ENCODE measurements at regions not wholly inside any gene's neighbourhood (a gene's known extent, or its start where the extent isn't known, plus 50 kb on each side); places are given as distances from the start of the nearest gene placed in this dataset.
A peak's percentile ranks its signal among the peaks of the same experiment; 100 is the strongest.

GRCh38 chrX:39808471-39808917, 289.3 kb downstream of the BCOR start:
- Histone ChIP-seq H3K4me2 (ENCODE audit: insufficient read depth, insufficient read length, low read length) (no peak overlapping the region), H2AK5ac (ENCODE audit: insufficient read length, low read length) (no peak overlapping the region), H2BK12ac (ENCODE audit: insufficient read length, low read depth, low read length) (no peak overlapping the region), H3K9ac (ENCODE audit: extremely low read depth, insufficient read length, low read length) (no peak overlapping the region), H3K23ac (ENCODE audit: insufficient read length, low read depth, low read length) (no peak overlapping the region), H3K79me1 (ENCODE audit: insufficient read depth, low read depth, low read length, poor library complexity, severe bottlenecking) (no peaks in the 10 kb centered on the region), H2BK15ac (ENCODE audit: low read depth, low read length) (no peak overlapping the region), H3K18ac (ENCODE audit: insufficient read length, low read depth, low read length) (peak overlapping the region; percentile 37), H4K8ac (replicated peaks; ENCODE audit: insufficient read length, low read depth, low read length) (no peak overlapping the region), H3K4ac (ENCODE audit: low read depth, low read length) (no peak overlapping the region; the same call in 1 of the 2 replicates), H4K91ac (ENCODE audit: insufficient read length, low read depth, low read length) (no peak overlapping the region), H3T11ph (ENCODE audit: low read length) (no peak overlapping the region), H4K20me1 (ENCODE audit: control insufficient read depth, insufficient read depth, insufficient read length) (no peaks in the 10 kb centered on the region), H3K27ac (ENCODE audit: insufficient read length, low read depth, low read length) (no peak overlapping the region), H2AFZ (ENCODE audit: low read length) (no peak overlapping the region), H3K79me2 (ENCODE audit: insufficient read depth, low read length) (no peaks in the 10 kb centered on the region), H4K5ac (ENCODE audit: insufficient read length, low read depth, low read length) (no peak overlapping the region), H3K23me2 (ENCODE audit: insufficient read length, low read depth, low read length, poor library complexity, severe bottlenecking) (no peaks in the 10 kb centered on the region), H3K14ac (ENCODE audit: insufficient read depth, low read length) (0 out of 2 replicates have a peak overlapping the region, but pooled peaks have one; percentile 32), H2BK20ac (ENCODE audit: low read depth, low read length, poor library complexity, severe bottlenecking) (no peak overlapping the region), H3K27me3 (ENCODE audit: insufficient read depth, low read length) (no peaks in the 10 kb centered on the region), H3K4me1 (ENCODE audit: insufficient read depth, low read length) (peaks cover 10% of the 10 kb centered on the region), H2BK5ac (ENCODE audit: insufficient read length, low read length) (no peak overlapping the region), H2BK120ac (ENCODE audit: low read depth, low read length, poor library complexity, severe bottlenecking) (no peak overlapping the region), H3K9me3 (ENCODE audit: control insufficient read depth, low read depth, low read length) (no peaks in the 10 kb centered on the region), H3K56ac (ENCODE audit: insufficient read length, low read depth, low read length) (no peak overlapping the region)
- Mint-ChIP-seq H3K4me3 (no peak overlapping the region), H3K4me1 (peaks cover 31 to 34% of the 10 kb centered on the region in 2 experiments), H3K9me3 (peaks cover 65 to 78% of the 10 kb centered on the region in 2 experiments), H3K27ac (no peak overlapping the region), H3K36me3 (ENCODE audit: insufficient read depth in 1 of 3, low read depth in 3 of 3) (peaks cover 0 to 8% (median 0%) of the 10 kb centered on the region in 3 experiments; a peak in 4 of 7 replicates), H3K27me3 (ENCODE audit: low read depth) (peaks cover 10% of the 10 kb centered on the region)
- TF ChIP-seq, protein P1, sequence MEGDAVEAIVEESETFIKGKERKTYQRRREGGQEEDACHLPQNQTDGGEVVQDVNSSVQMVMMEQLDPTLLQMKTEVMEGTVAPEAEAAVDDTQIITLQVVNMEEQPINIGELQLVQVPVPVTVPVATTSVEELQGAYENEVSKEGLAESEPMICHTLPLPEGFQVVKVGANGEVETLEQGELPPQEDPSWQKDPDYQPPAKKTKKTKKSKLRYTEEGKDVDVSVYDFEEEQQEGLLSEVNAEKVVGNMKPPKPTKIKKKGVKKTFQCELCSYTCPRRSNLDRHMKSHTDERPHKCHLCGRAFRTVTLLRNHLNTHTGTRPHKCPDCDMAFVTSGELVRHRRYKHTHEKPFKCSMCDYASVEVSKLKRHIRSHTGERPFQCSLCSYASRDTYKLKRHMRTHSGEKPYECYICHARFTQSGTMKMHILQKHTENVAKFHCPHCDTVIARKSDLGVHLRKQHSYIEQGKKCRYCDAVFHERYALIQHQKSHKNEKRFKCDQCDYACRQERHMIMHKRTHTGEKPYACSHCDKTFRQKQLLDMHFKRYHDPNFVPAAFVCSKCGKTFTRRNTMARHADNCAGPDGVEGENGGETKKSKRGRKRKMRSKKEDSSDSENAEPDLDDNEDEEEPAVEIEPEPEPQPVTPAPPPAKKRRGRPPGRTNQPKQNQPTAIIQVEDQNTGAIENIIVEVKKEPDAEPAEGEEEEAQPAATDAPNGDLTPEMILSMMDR (conservative IDR thresholded peaks at IDR 0.05) = no peak
- no CpG with 5 or more reads among the region's 7 CpGs for WGBS (ENCODE audit: extremely low coverage, insufficient read length, low lambda C conversion rate)
- no peak for DNase-seq

Data from H9 (cell line).